ENCODE measurements at regions not wholly inside any gene's neighbourhood (a gene's known extent, or its start where the extent isn't known, plus 50 kb on each side); places are given as distances from the start of the nearest gene placed in this dataset.

DNA sequence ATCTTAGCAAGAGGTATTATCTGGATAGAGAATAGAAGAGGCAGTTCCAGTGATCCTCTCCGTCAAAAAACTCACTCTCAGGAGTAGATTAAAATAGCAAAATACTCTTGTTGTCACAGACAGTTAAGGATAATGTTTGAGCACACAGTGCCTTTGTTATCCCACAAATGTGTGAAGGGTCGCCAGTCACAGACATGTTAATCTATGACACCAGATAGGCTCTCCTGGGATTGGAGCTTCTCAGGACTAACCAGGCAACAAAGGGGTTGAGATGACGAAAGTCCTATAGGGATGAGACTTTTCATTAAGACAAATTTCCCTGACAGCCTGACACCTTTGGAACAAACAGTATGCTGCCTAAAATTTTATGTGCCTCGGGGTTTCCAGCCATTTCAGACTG lies 1947.1 kb downstream of the OLFM4 start:
- H3K4me3 ChIP-seq: no peak overlapping the region
- no peak for ATAC-seq
- no peaks in the 10 kb centered on the region for H3K36me3 ChIP-seq
- H3K4me1 ChIP-seq: no peaks in the 10 kb centered on the region
- WGBS, 4 donors: 40 to 56% (median 51%) methylated on average over 4 of the region's 4 CpGs
- TF ChIP-seq POLR2A (IDR thresholded peaks at IDR 0.05) (no peak), CTCF (IDR thresholded peaks at IDR 0.05) (no peak)
- no peaks in the 10 kb centered on the region for H3K27me3 ChIP-seq
- intact Hi-C loops (cut with DNase I): no loop called here
- H3K27ac ChIP-seq: no peak overlapping the region
- no peaks in the 10 kb centered on the region for H3K9me3 ChIP-seq
- DNase-seq: no peak

DNA sequence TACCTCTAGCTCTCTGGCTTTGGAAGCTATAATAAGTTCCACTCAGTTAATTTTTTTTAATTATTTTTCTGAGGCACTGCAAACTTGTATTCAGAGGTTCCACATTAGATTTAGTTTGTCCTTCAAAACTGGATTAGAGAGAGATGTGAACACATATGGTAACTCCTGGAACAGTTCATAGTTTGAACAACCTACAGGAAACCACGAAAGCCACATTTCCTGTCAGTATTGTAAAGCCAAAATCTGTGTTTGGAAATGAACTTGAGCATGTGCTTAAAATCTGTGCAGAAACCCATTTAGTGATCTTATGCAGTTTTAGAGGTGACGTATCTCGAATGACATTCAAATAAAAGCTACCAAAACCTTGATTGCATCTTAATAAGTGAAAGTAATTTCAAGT lies 1952.0 kb downstream of the OLFM4 start:
- DNase-seq (no peak), ATAC-seq (no peak)
- Histone ChIP-seq H3K4me1 (no peaks in the 10 kb centered on the region), H3K36me3 (no peaks in the 10 kb centered on the region), H3K27me3 (no peaks in the 10 kb centered on the region), H3K4me3 (no peak overlapping the region), H3K9me3 (no peaks in the 10 kb centered on the region), H3K27ac (no peak overlapping the region)
- WGBS, 4 donors: 71 to 76% (median 76%) methylated on average over 3 of the region's 3 CpGs
- no peak for TF ChIP-seq POLR2A (IDR thresholded peaks at IDR 0.05)
- intact Hi-C loops (cut with DNase I): loop anchor here in 1 of 10 donors (5.0 kb wide), 1 partner anchor 48 kb away; no protein-coding TSS in a partner anchor

GRCh38 chr13:54989418-54989817 lies 1960.8 kb downstream of the OLFM4 start:
- Histone ChIP-seq H3K4me3 (no peak overlapping the region), H3K9me3 (no peaks in the 10 kb centered on the region), H3K27ac (no peak overlapping the region), H3K4me1 (no peaks in the 10 kb centered on the region), H3K36me3 (no peaks in the 10 kb centered on the region), H3K27me3 (no peaks in the 10 kb centered on the region)
- no peak for TF ChIP-seq CTCF (IDR thresholded peaks at IDR 0.05)
- no peak for TF ChIP-seq POLR2A (IDR thresholded peaks at IDR 0.05)
- ATAC-seq (no peak), DNase-seq (no peak)
- intact Hi-C loops (cut with DNase I): no loop called here
- whole genome bisulfite sequencing, 4 donors: 61 to 73% (median 70%) methylated on average over 4 of the region's 4 CpGs

GRCh38 chr13:54999399-54999907 lies 1970.8 kb downstream of the OLFM4 start:
- H3K4me1 ChIP-seq: no peaks in the 10 kb centered on the region
- H3K27me3 ChIP-seq: no peaks in the 10 kb centered on the region
- intact Hi-C loops (cut with DNase I): no loop called here
- no peak for DNase-seq
- ATAC-seq: no peak
- peaks cover 0 to 8% (median 0%) of the 10 kb centered on the region in 12 donors for H3K9me3 ChIP-seq
- 76 to 89% (median 81%) methylated on average over 2 of the region's 2 CpGs for WGBS, 4 donors
- no peaks in the 10 kb centered on the region for H3K36me3 ChIP-seq
- H3K4me3 ChIP-seq: no peak overlapping the region
- no peak overlapping the region for H3K27ac ChIP-seq
- TF ChIP-seq CTCF (IDR thresholded peaks at IDR 0.05): no peak

DNA sequence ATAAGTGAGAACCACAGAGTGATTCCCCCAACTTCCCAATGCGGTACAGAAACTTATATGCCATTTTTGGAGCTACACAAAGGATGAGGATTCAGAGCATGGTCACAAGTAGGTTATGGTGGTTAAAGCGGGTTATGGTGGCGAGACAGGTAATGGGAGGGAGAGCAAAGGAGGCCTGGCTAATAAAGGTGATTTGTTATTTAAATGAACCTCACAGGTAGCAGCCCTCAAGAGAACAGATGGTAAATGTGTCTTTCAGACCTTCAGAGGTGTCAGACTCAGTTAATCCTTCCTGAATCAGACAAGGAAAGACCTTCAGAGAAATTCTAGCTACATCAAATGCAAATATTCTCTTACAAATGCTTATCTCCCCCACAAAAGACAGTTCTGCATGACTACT lies 1971.4 kb downstream of the OLFM4 start:
- TF ChIP-seq CTCF (IDR thresholded peaks at IDR 0.05) (no peak), POLR2A (IDR thresholded peaks at IDR 0.05) (no peak)
- H3K4me1 ChIP-seq: no peaks in the 10 kb centered on the region
- ATAC-seq (no peak), DNase-seq (no peak)
- H3K27ac ChIP-seq: no peak overlapping the region
- no peak overlapping the region for H3K4me3 ChIP-seq
- intact Hi-C loops (cut with DNase I): no loop called here
- WGBS, 4 donors: 80 to 83% (median 81%) methylated on average over 3 of the region's 3 CpGs
- H3K36me3 ChIP-seq: no peaks in the 10 kb centered on the region
- H3K27me3 ChIP-seq: no peaks in the 10 kb centered on the region
- peaks cover 0 to 8% (median 0%) of the 10 kb centered on the region in 12 donors for H3K9me3 ChIP-seq

Measured in heart left ventricle (tissue), 16 donors.